ENCODE measurements at regions not wholly inside any gene's neighbourhood (a gene's known extent, or its start where the extent isn't known, plus 50 kb on each side); places are given as distances from the start of the nearest gene placed in this dataset.

- Histone ChIP-seq H3K79me2 (ENCODE audit: insufficient read depth, low read length) (no peaks in the 10 kb centered on the region), H4K20me1 (ENCODE audit: insufficient read depth) (no peaks in the 10 kb centered on the region), H3K27me3 (ENCODE audit: insufficient read depth, low read length) (no peaks in the 10 kb centered on the region), H3K4me2 (ENCODE audit: low read length) (no peak overlapping the region), H3K4me3 (replicated peaks in 1 of 2; ENCODE audit: low read depth in 1 of 2, low read length in 2 of 2) (no peak overlapping the region), H3K9ac (ENCODE audit: low read length) (no peak overlapping the region), H3K9me3 (ENCODE audit: control insufficient read depth in 1 of 2, insufficient read depth in 1 of 2, low read depth in 1 of 2, low read length in 2 of 2) (no peaks in the 10 kb centered on the region), H3K36me3 (ENCODE audit: control insufficient read depth in 1 of 2, insufficient read depth in 2 of 2, low read length in 2 of 2) (no peaks in the 10 kb centered on the region), H2AFZ (ENCODE audit: low read depth, low read length, poor library complexity, severe bottlenecking) (no peak overlapping the region), H3K27ac (ENCODE audit: low read depth, low read length) (no peak overlapping the region), H3K4me1 (ENCODE audit: control insufficient read depth in 1 of 2, insufficient read depth in 2 of 2, low read length in 2 of 2) (no peaks in the 10 kb centered on the region), H3K9me2 (ENCODE audit: insufficient read depth) (no peaks in the 10 kb centered on the region)
- TF ChIP-seq ZBTB33 (IDR thresholded peaks at IDR 0.05; ENCODE audit: extremely low read depth, insufficient replicate concordance, low read length): no peak
- CTCF ChIA-PET: no interaction called here
- POLR2A ChIA-PET: no interaction called here
- RAD21 ChIA-PET (ENCODE audit: low non-redundant PET in 1 of 2, low total read pairs in 2 of 2, uncharacterized antibody in 2 of 2, unreplicated experiment in 2 of 2): no interaction called here
- no peak for DNase-seq (ENCODE audit: low read depth, low spot score)
- no TSS peak for BruUV-seq (replicated peaks)
- intact Hi-C loops (cut with micrococcal nuclease): no loop called here
- ATAC-seq: no peak
These were observed 86.5 kb downstream of the RFC3 start for GRCh38 chr13:33904431-33904830.

GRCh38 chr13:33908116-33908515 is 90.2 kb downstream of the RFC3 start:
- no peaks in the 10 kb centered on the region for H3K79me2 ChIP-seq (ENCODE audit: insufficient read depth, low read length)
- H4K20me1 ChIP-seq (ENCODE audit: insufficient read depth): no peaks in the 10 kb centered on the region
- H3K27ac ChIP-seq (ENCODE audit: low read depth, low read length): no peak overlapping the region
- H3K9me3 ChIP-seq (ENCODE audit: control insufficient read depth in 1 of 2, insufficient read depth in 1 of 2, low read depth in 1 of 2, low read length in 2 of 2): no peaks in the 10 kb centered on the region
- H3K4me2 ChIP-seq (ENCODE audit: low read length): no peak overlapping the region
- H3K9me2 ChIP-seq (ENCODE audit: insufficient read depth): no peaks in the 10 kb centered on the region
- POLR2A ChIA-PET: no interaction called here
- H3K9ac ChIP-seq (ENCODE audit: low read length): no peak overlapping the region
- no peak overlapping the region for H2AFZ ChIP-seq (ENCODE audit: low read depth, low read length, poor library complexity, severe bottlenecking)
- H3K36me3 ChIP-seq (ENCODE audit: control insufficient read depth in 1 of 2, insufficient read depth in 2 of 2, low read length in 2 of 2): no peaks in the 10 kb centered on the region
- no TSS peak for BruUV-seq (replicated peaks)
- CTCF ChIA-PET: no interaction called here
- intact Hi-C loops (cut with micrococcal nuclease): no loop called here
- RAD21 ChIA-PET (ENCODE audit: low non-redundant PET in 1 of 2, low total read pairs in 2 of 2, uncharacterized antibody in 2 of 2, unreplicated experiment in 2 of 2): no interaction called here
- no peak overlapping the region for H3K4me3 ChIP-seq (replicated peaks in 1 of 2; ENCODE audit: low read depth in 1 of 2, low read length in 2 of 2)
- H3K4me1 ChIP-seq (ENCODE audit: control insufficient read depth in 1 of 2, insufficient read depth in 2 of 2, low read length in 2 of 2): no peaks in the 10 kb centered on the region
- no peaks in the 10 kb centered on the region for H3K27me3 ChIP-seq (ENCODE audit: insufficient read depth, low read length)
- DNase-seq (ENCODE audit: low read depth, low spot score) (no peak), ATAC-seq (no peak)
- TF ChIP-seq SP1 (IDR thresholded peaks at IDR 0.05; ENCODE audit: low read depth) (no peak), REST (IDR thresholded peaks at IDR 0.05; ENCODE audit: low read depth) (no peak), CBX3 (IDR thresholded peaks at IDR 0.05; ENCODE audit: low read depth) (no peak), ATF3 (IDR thresholded peaks at IDR 0.05) (no peak), ELF1 (IDR thresholded peaks at IDR 0.05; ENCODE audit: borderline replicate concordance, low read depth) (no peak), YY1 (IDR thresholded peaks at IDR 0.05; ENCODE audit: extremely low read depth, insufficient replicate concordance, low read depth, low read length) (no peak), ZBTB33 (IDR thresholded peaks at IDR 0.05; ENCODE audit: extremely low read depth, insufficient replicate concordance, low read length) (no peak), EZH2phosphoT487 (IDR thresholded peaks at IDR 0.05; ENCODE audit: borderline replicate concordance) (no peak), ZNF274 (IDR thresholded peaks at IDR 0.05; ENCODE audit: low read depth, low read length) (no peak), TCF7L2 (IDR thresholded peaks at IDR 0.05; ENCODE audit: borderline replicate concordance, extremely low read depth, insufficient read depth, insufficient read length) (no peak), EGR1 (IDR thresholded peaks at IDR 0.05; ENCODE audit: low read depth) (no peak), SRF (IDR thresholded peaks at IDR 0.05; ENCODE audit: low read depth) (no peak), ZFX (IDR thresholded peaks at IDR 0.05) (no peak)
